ENCODE measurements at regions not wholly inside any gene's neighbourhood (a gene's known extent, or its start where the extent isn't known, plus 50 kb on each side); places are given as distances from the start of the nearest gene placed in this dataset.

- TF ChIP-seq CTCF (IDR thresholded peaks at IDR 0.05; ENCODE audit: poor library complexity) (no peak), EZH2phosphoT487 (IDR thresholded peaks at IDR 0.05; ENCODE audit: low read depth, severe bottlenecking, unreplicated experiment) (no peak), EZH2 (IDR thresholded peaks at IDR 0.05; ENCODE audit: borderline replicate concordance) (no peak)
These were observed 97.7 kb upstream of the CHRNA7 start for GRCh38 chr15:31932576-31932975.

Measured in hepatocyte (in vitro differentiated cells).